ENCODE measurements at regions not wholly inside any gene's neighbourhood (a gene's known extent, or its start where the extent isn't known, plus 50 kb on each side); places are given as distances from the start of the nearest gene placed in this dataset.

- CTCF ChIA-PET (ENCODE audit: low intra/inter-chr PET ratio, low total read pairs) = no interaction called here
- in situ Hi-C loops (cut with HindIII; ENCODE audit: extremely low pct_ligation_motif_present, low pct_unique_long_range_greater_than_20kb) = no loop called here
- TF ChIP-seq ATF2 (CRISPR knock-in tag; IDR thresholded peaks at IDR 0.05) (no peak), ATF1 (CRISPR knock-in tag; IDR thresholded peaks at IDR 0.05) (no peak), CREB1 (IDR thresholded peaks at IDR 0.05) (peak; percentile 72), CREB1 (CRISPR knock-in tag; IDR thresholded peaks at IDR 0.05) (no peak), IKZF1 (IDR thresholded peaks at IDR 0.05) (no peak), ATF7 (IDR thresholded peaks at IDR 0.05) (peak; percentile 56), ATF7 (CRISPR knock-in tag; IDR thresholded peaks at IDR 0.05) (no peak), IKZF5 (CRISPR knock-in tag; IDR thresholded peaks at IDR 0.05) (no peak), NR0B2 (CRISPR knock-in tag; IDR thresholded peaks at IDR 0.05) (no peak), HMG20A (CRISPR knock-in tag; IDR thresholded peaks at IDR 0.05; ENCODE audit: borderline replicate concordance) (no peak)
- H3K79me2 ChIP-seq (ENCODE audit: insufficient read depth, low read length) = no peaks in the 10 kb centered on the region
- POLR2A ChIA-PET = no interaction called here
- H3K4me2 ChIP-seq (ENCODE audit: low read depth, low read length) = no peak overlapping the region
- BruUV-seq (replicated peaks) = no TSS peak
- H3K4me1 ChIP-seq (ENCODE audit: insufficient read depth, low read length) = no peaks in the 10 kb centered on the region
- no peaks in the 10 kb centered on the region for H3K36me3 ChIP-seq (replicated peaks in 1 of 2; ENCODE audit: control insufficient read depth in 1 of 2, insufficient read depth in 2 of 2, low read length in 2 of 2)
- H3K27ac ChIP-seq (ENCODE audit: extremely low read length, insufficient read depth, low read length) = no peak overlapping the region
- no peak overlapping the region for H2AFZ ChIP-seq (ENCODE audit: low read length)
- WGBS (ENCODE audit: low lambda C conversion rate) = 25% methylated on average over 4 of the region's 4 CpGs
- no peak for DNase-seq (ENCODE audit: low spot score)
- H3K9me3 ChIP-seq (ENCODE audit: low read length) = no peaks in the 10 kb centered on the region
- no peaks in the 10 kb centered on the region for H4K20me1 ChIP-seq (ENCODE audit: insufficient read depth, low read length)
- FAIRE-seq = no peak
- H3K27me3 ChIP-seq (ENCODE audit: control insufficient read depth in 1 of 2, insufficient read depth in 2 of 2, low read length in 2 of 2) = 0 out of 5 replicates have a peak, but pooled peaks cover 0 to 3% of the 10 kb centered on the region in 2 experiments
- H3K4me3 ChIP-seq (replicated peaks in 1 of 3; ENCODE audit: insufficient read depth in 1 of 3, low read depth in 2 of 3, low read length in 3 of 3) = no peak overlapping the region
- ATAC-seq = no peak
- H3K9ac ChIP-seq (ENCODE audit: insufficient read depth, low read depth, low read length) = no peak overlapping the region
- intact Hi-C loops (cut with micrococcal nuclease; ENCODE audit: unreplicated experiment) = no loop called here
Measured at GRCh38 chr2:176923205-176923604, 289.4 kb upstream of the HNRNPA3 start.

Data from HepG2 (cell line).